K562 (cell line): ENCODE measurements at regions not wholly inside any gene's neighbourhood (a gene's known extent, or its start where the extent isn't known, plus 50 kb on each side); places are given as distances from the start of the nearest gene placed in this dataset.

ENCODE experiments used
- ATAC-seq: fragments of 200-7000 bp; cut with Tn5 transposase; 3 replicates; pipeline ENCODE4 v1.9.1; 2020; ENCODE audit warnings: moderate library complexity
- BruUV-seq: library from RNA; stranded (reverse); fragments of 400-500 nt; replicated peaks from 2 replicates; lab custom pipeline; 2021; lab: Mats Ljungman, UMichigan
- CTCF ChIA-PET: fragments of 300-600 bp; formaldehyde crosslinking; extraction: SDS; loops from one replicate; lab custom pipeline; 2021; ENCODE audit warnings: low intra/inter-chr PET ratio; lab: Yijun Ruan, JAX
- POLR2A ChIA-PET: fragments of 300-600, 350-650 bp; sonication (Branson Sonifier 250); formaldehyde crosslinking; extraction: SDS; loops from one replicate; lab custom pipeline; 2021; ENCODE audit warnings: antibody characterized with exemption, inconsistent platforms; lab: Yijun Ruan, JAX
- DNase-seq, 4 experiments: peaks; one replicate each; pipeline versions ENCODE4 v3.0.0 to v3.0.0-alpha.2; 2011 to 2018; ENCODE audit warnings: low spot score in 3 of 4, mixed read lengths in 3 of 4; ENCODE audit errors: extremely low read depth in 1 of 4
- FAIRE-seq: peaks from 2 replicates; lab custom pipeline; 2011; peaks lifted over from hg19 to GRCh38; lab: Jason Lieb, UNC
- H2AFZ ChIP-seq: 2 replicates; pipeline ENCODE4 v1.6.0; 2011; ENCODE audit warnings: low read depth, low read length, control low read depth, inconsistent platforms
- H3K27ac ChIP-seq: fragments of 200-600 bp; 3 replicates; pipeline ENCODE4 v1.8.0; 2011; ENCODE audit warnings: low read depth, mild to moderate bottlenecking, control low read depth, inconsistent platforms, low read length, moderate library complexity, mixed read lengths; ENCODE audit errors: extremely low read depth
- H3K27me3 ChIP-seq, 2 experiments: fragments of 300-600 bp in 1 of 2; 2 replicates in 1 of 2; 3 replicates in 1 of 2; pipeline versions ENCODE4 v1.6.0 to v1.8.0; 2011; ENCODE audit warnings: inconsistent platforms in 2 of 2, low read length in 2 of 2, mild to moderate bottlenecking in 1 of 2, mixed read lengths in 1 of 2, moderate library complexity in 1 of 2; ENCODE audit not compliant: control insufficient read depth in 2 of 2, insufficient read depth in 2 of 2
- H3K36me3 ChIP-seq: fragments of 300-600 bp; 3 replicates; pipeline ENCODE4 v1.8.0; 2011; ENCODE audit warnings: mild to moderate bottlenecking, low read length, inconsistent platforms; ENCODE audit not compliant: control insufficient read depth, insufficient read depth
- H3K4me1 ChIP-seq, 2 experiments: fragments of 200-600 bp in 1 of 2; replicated peaks in 1 of 2; 2 replicates in 1 of 2; 3 replicates in 1 of 2; pipeline versions ENCODE4 v1.5.1 to v1.8.0; 2011; ENCODE audit warnings: inconsistent platforms in 2 of 2, low read length in 2 of 2, mild to moderate bottlenecking in 1 of 2, mixed read lengths in 1 of 2, moderate library complexity in 1 of 2; ENCODE audit not compliant: control insufficient read depth in 2 of 2, insufficient read depth in 2 of 2
- H3K4me2 ChIP-seq: 2 replicates; pipeline ENCODE4 v1.6.1; 2011; ENCODE audit warnings: low read length, control low read depth, inconsistent platforms, mixed read lengths; ENCODE audit not compliant: insufficient read depth
- H3K4me3 ChIP-seq: fragments of 200-600 bp; sonication (generic), shearing (Covaris generic); 2 replicates; pipeline ENCODE4 v1.5.1; 2016; ENCODE audit warnings: control low read depth, inconsistent platforms
- H3K79me2 ChIP-seq: fragments of 200-600 bp; 3 replicates; pipeline ENCODE4 v1.8.0; 2011; ENCODE audit warnings: low read length, inconsistent platforms; ENCODE audit not compliant: control insufficient read depth, insufficient read depth
- H3K9ac ChIP-seq, 2 experiments: 2 replicates each; pipeline versions ENCODE4 v1.6.0 to v1.6.1; 2011; ENCODE audit warnings: low read depth in 2 of 2, low read length in 2 of 2, control low read depth in 1 of 2, inconsistent platforms in 1 of 2, mild to moderate bottlenecking in 1 of 2, mixed read lengths in 1 of 2; ENCODE audit not compliant: insufficient read depth in 1 of 2
- H3K9me1 ChIP-seq: one replicate; pipeline ENCODE4 v1.6.0; 2011; ENCODE audit warnings: inconsistent platforms, mild to moderate bottlenecking, low read length, moderate library complexity; ENCODE audit not compliant: control insufficient read depth, insufficient read depth
- H3K9me3 ChIP-seq: replicated peaks from 2 replicates; pipeline ENCODE4 v1.5.1; 2011; ENCODE audit warnings: low read depth, low read length, inconsistent platforms; ENCODE audit not compliant: control insufficient read depth, insufficient read depth
- H4K20me1 ChIP-seq: replicated peaks from 2 replicates; pipeline ENCODE4 v1.6.1; 2011; ENCODE audit warnings: low read length, inconsistent platforms, mixed read lengths; ENCODE audit not compliant: control insufficient read depth, insufficient read depth
- BRD9 ChIP-seq: fragments of 450-650 bp; IDR thresholded peaks from 2 replicates; pipeline ENCODE4 v1.6.1; 2018; ENCODE audit warnings: low read depth; ENCODE audit not compliant: partially characterized antibody
- CREB5 ChIP-seq: fragments of 250-450 bp; sonication (Bioruptor Pico); IDR thresholded peaks from 2 replicates; pipeline ENCODE4 v1.5.0; 2020; ENCODE audit warnings: mild to moderate bottlenecking
- HEY1 ChIP-seq: fragments of 250-450 bp; sonication (Bioruptor Pico); IDR thresholded peaks from 2 replicates; pipeline ENCODE4 v1.5.0; 2020; ENCODE audit warnings: mild to moderate bottlenecking, moderate library complexity, borderline replicate concordance
- HMGXB4 ChIP-seq: sonication (generic); formaldehyde crosslinking; IDR thresholded peaks from 2 replicates; pipeline ENCODE4 v1.8.1; 2023; ENCODE audit warnings: mild to moderate bottlenecking, missing genetic modification reagents
- LARP7 ChIP-seq: fragments of 450-650 bp; IDR thresholded peaks from 2 replicates; pipeline ENCODE4 v1.6.1; 2016
- RBM15 ChIP-seq: fragments of 200-400 bp; formaldehyde crosslinking; IDR thresholded peaks from 2 replicates; pipeline ENCODE4 v1.6.1; 2018; ENCODE audit warnings: mild to moderate bottlenecking, low read length, moderate library complexity; ENCODE audit not compliant: insufficient read depth
- STAT5B ChIP-seq: fragments of 250-450 bp; sonication (Bioruptor Pico); IDR thresholded peaks from 2 replicates; pipeline ENCODE4 v1.8.0; 2021; ENCODE audit warnings: mild to moderate bottlenecking, inconsistent platforms
- TOE1 ChIP-seq, 2 experiments: fragments of 450-650 bp in 1 of 2; sonication (generic) in 1 of 2; formaldehyde crosslinking in 1 of 2; IDR thresholded peaks; 2 replicates each; pipeline versions ENCODE4 v1.7.1 to v1.8.0; 2016 to 2022; ENCODE audit warnings: borderline replicate concordance in 2 of 2, mild to moderate bottlenecking in 2 of 2, antibody characterized with exemption in 1 of 2, inconsistent platforms in 1 of 2, low read depth in 1 of 2, missing genetic modification reagents in 1 of 2, moderate library complexity in 1 of 2
- USF1 ChIP-seq: sonication (generic); formaldehyde crosslinking; IDR thresholded peaks from 2 replicates; pipeline ENCODE4 v1.9.0; 2022; ENCODE audit warnings: mild to moderate bottlenecking, missing genetic modification reagents
- ZNF224 ChIP-seq: sonication (generic); formaldehyde crosslinking; IDR thresholded peaks from 2 replicates; pipeline ENCODE4 v1.8.0; 2022; ENCODE audit warnings: mild to moderate bottlenecking, missing genetic modification reagents
- WGBS: fragments of 100-300 bp; shearing (Covaris generic); methylation state at CpG from one replicate; pipeline ENCODE4 v1.1.6; 2016; ENCODE audit warnings: low coverage, mixed read lengths; ENCODE audit not compliant: insufficient coverage; ENCODE audit errors: missing lambda C conversion rate; 5-methylcytosine and 5-hydroxymethylcytosine counted together
- in situ Hi-C: fragments of 300-500 bp; cut with MboI; formaldehyde crosslinking; loops from 4 replicates; pipeline ENCODE4 v1.15.0; 2018; ENCODE audit warnings: inconsistent platforms, mixed read lengths
- intact Hi-C: fragments of 100-400 bp; cut with micrococcal nuclease; formaldehyde crosslinking; loops from 2 replicates; pipeline ENCODE4 v1.14.2; 2022

- TF ChIP-seq HEY1 (CRISPR knock-in tag) (no peak), ZNF224 (CRISPR knock-in tag) (no peak), USF1 (no peak)
Measured at GRCh38 chr12:25785134-25785533, 173.3 kb upstream of the RASSF8 start (continued).

GRCh38 chr12:25787701-25788100, 170.8 kb upstream of the RASSF8 start:
- Histone ChIP-seq H3K27me3 (0 out of 5 replicates have a peak, but pooled peaks cover 0 to 5% of the 10 kb centered on the region in 2 experiments), H3K9me3 (no peaks in the 10 kb centered on the region), H3K4me2 (no peak overlapping the region), H4K20me1 (no peaks in the 10 kb centered on the region), H2AFZ (no peak overlapping the region), H3K79me2 (no peaks in the 10 kb centered on the region), H3K9ac (no peak overlapping the region), H3K4me3 (no peak overlapping the region), H3K9me1 (no peaks in the 10 kb centered on the region), H3K4me1 (no peaks in the 10 kb centered on the region), H3K27ac (no peak overlapping the region), H3K36me3 (no peaks in the 10 kb centered on the region)
- WGBS, result 0% methylated on average over 2 of the region's 2 CpGs
- no peak for FAIRE-seq
- intact Hi-C loops (no loop called here), in situ Hi-C loops (no loop called here)
- no TSS peak for BruUV-seq
- DNase-seq, result no peak
- CTCF ChIA-PET, result no interaction called here
- no peak for ATAC-seq
- POLR2A ChIA-PET, result no interaction called here
- TF ChIP-seq BRD9 (no peak), HMGXB4 (CRISPR knock-in tag) (no peak), STAT5B (no peak), LARP7 (no peak), ZNF224 (CRISPR knock-in tag) (no peak), TOE1 (IDR thresholded peaks at IDR 0.05; ENCODE audit: borderline replicate concordance) (no peak), TOE1 (CRISPR knock-in tag; IDR thresholded peaks at IDR 0.05; ENCODE audit: borderline replicate concordance, low read depth) (no peak), CREB5 (CRISPR knock-in tag) (no peak), RBM15 (no peak)
